Central memory CD4-positive, alpha-beta T cell (primary cell): ENCODE measurements at regions not wholly inside any gene's neighbourhood (a gene's known extent, or its start where the extent isn't known, plus 50 kb on each side); places are given as distances from the start of the nearest gene placed in this dataset.
"Not testable (repeated sequence)": the region's sequence is repeated elsewhere in the genome, so short reads cannot be mapped to it uniquely, and the experiment has no call there.

ENCODE experiments used
- DNase-seq: peaks from one replicate; pipeline ENCODE4 v3.0.0; 2022

GRCh38 chr2:111252436-111252835 lies 131.7 kb downstream of the BCL2L11 start:
- no peak for DNase-seq

DNA sequence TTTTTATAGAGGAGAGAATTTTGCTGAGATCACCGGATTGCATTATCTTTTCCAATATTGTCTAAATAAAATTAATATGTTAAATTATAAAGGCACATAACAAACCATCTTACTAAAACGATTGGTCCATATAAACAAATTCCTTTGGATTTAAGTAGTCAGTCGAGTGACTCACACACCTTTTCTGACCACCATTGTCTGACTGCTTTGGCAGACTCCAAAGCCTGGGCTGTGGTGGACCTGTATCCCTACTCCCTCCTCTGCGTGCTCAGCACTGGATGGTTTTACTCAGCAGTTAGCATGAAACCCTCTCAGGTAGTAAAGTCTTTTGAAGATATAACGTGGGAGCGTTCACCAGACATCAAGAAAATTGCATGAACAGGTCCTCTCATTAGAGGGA lies 134.2 kb downstream of the BCL2L11 start:
- not testable (repeated sequence) for DNase-seq

DNA sequence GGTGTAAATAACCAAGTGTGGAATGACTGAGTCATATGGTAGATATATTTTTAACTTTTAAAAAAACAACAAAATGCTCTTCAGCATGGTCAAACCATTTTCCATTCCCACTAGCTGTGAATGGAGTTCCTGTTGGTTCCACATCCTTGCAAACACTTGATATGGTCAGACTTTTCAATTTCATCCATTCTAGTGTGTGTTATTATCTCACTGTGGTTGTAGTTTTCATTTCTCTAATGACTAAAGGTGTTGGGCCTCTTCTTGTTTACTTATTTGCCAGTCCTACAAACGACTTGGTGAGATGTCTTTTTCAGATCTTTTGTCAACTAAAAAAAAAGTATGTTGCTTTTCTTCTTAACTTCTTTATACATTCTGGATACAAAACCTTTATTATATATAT lies 135.9 kb downstream of the BCL2L11 start:
- DNase-seq = not testable (repeated sequence)

- DNase-seq = not testable (repeated sequence)
Observed at GRCh38 chr2:111257607-111258006, 136.9 kb downstream of the BCL2L11 start.

DNA sequence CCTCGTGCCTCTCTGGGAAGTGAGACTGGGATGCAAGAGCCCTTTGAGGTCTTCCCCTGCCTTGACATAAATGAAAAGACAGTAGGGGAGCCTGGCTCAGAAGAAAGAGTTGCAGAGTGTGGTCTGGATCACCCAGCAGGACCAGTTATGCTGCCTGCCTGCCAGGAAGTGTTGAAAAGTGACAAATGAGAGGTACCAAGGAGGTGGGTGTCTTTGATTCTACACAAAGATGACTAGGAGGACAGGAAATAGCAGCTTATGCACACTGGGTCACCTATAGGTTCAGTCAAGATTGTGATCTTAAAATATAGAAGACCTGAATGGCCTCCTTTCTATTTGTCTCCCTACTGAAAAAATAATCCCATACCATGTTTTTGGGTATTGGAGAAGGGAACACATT lies 137.6 kb downstream of the BCL2L11 start:
- DNase-seq = not testable (repeated sequence)

GRCh38 chr2:111262627-111263379 lies 142.1 kb downstream of the BCL2L11 start:
- DNase-seq = not testable (repeated sequence)

- not testable (repeated sequence) for DNase-seq
Observed at GRCh38 chr2:111263380-111264017, 142.8 kb downstream of the BCL2L11 start.

- DNase-seq = not testable (repeated sequence)
Observed at GRCh38 chr2:111264956-111265355, 144.2 kb downstream of the BCL2L11 start.

GRCh38 chr2:111266556-111266955 lies 145.8 kb downstream of the BCL2L11 start:
- not testable (repeated sequence) for DNase-seq

DNA sequence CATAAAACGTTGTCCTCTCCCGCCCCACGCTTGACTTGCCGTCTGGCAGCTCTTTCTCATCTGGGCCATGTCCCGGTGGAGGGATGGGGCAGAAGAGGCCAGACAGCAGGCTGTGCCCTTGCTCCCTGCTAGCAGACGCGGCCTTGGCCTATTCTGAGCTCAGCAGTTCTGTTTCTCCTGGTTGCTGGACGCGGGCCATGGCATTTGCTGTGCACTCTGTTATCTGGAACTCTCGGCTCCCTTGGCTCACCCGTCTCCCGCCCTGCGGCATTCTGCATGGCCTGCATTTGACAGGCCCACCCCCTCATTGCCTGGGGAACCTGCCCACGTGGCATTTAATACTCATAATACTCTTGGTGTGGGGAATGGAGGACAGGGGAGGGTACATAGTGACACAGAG lies 146.3 kb downstream of the BCL2L11 start:
- DNase-seq = not testable (repeated sequence)

DNA sequence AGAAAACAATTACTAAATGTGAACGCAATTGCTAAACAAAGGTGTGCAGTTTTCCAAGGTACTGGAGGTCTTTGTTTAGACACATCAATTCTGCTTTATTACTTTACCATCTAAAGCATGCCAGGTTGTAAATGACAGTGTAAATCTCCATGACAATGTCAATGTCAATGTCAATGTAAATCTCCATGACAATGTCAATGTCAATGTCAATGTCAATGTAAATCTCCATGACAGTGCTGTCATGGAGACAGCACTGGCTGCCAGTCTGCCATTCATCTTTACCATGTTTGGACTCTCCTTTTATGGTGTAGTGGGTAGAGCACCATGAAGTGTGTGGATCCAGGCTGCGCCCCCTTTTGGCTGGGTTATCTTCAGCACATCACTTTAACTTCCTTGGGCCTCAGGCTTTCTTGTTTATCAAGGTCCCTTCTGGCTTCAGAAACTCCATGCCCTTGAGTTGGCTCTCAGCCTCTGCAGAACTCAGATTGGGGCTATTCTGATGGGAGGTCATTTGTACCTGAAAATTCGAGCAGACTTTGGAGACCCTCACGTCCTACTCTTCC lies 149.1 kb downstream of the BCL2L11 start:
- DNase-seq = not testable (repeated sequence)

- not testable (repeated sequence) for DNase-seq
Observed at GRCh38 chr2:111270569-111270968, 149.9 kb downstream of the BCL2L11 start.

DNA sequence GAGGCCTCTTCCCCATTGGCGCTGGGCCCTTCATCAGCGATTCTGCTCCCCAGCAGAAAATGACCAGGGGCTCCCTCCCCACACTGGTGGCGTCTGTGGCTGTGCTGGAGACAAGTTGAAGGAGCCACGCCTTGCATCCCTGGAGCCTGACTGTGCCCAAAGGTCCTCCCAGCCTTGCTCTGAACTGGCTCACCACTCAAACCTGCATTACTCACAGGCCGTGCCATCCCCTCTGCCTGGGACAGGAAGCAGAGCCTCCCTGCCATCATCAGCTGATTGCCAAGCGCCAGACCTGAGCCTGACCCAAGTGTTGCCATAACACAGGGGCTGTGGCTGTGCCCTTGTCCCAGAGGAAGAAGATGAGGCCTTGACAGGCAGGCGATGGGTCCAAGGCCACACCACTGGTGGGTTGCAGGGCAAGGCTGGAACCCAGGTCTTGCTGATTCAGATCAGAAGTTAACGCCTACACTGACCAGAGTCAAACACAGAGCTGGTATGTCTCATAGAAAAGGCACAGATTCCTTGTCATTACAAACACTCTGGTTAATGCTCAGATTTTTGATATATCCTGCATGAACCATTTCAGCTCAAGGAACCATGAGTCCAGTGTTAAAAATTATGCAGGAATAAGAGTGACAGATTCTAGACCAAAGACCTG lies 151.1 kb downstream of the BCL2L11 start:
- DNase-seq = not testable (repeated sequence)

GRCh38 chr2:111273007-111273406 lies 152.3 kb downstream of the BCL2L11 start:
- DNase-seq = not testable (repeated sequence)

DNA sequence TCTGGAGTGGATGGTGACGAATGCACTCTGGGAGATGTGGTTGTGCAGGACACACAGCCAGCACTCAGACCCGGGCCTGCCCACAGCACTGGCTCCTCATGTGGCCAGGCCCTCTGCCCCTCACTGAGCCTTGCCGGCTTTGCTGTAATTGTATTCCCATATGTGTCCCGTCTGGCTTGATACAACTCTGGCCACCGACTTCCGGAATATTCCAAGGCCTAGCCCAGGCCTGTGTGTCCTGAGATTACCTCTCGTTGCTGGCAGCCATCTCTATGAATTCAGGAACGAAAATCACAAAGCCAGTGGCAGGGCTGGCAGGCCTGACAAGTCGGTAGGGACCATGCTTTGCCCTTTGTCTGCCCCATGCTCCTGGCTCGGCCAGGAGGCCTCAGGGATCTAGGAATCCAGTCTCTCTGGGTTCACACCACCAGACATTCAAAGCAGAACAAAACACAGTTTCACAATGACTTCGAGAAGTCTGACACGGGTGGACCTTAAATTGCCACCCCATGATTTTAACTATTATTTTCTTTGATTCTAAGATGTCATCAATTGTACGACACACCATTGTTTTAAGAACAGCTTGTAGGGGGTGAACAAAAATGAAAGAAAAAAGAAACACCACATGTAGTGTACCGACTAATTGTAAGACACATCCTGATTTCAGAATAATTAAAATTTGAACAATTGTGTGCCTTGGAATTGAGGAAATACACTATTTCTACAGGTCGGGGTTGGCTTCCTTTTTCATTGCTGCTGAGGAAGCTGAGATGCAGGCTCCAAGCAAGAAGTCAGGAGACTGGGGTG lies 154.5 kb downstream of the BCL2L11 start:
- not testable (repeated sequence) for DNase-seq

DNA sequence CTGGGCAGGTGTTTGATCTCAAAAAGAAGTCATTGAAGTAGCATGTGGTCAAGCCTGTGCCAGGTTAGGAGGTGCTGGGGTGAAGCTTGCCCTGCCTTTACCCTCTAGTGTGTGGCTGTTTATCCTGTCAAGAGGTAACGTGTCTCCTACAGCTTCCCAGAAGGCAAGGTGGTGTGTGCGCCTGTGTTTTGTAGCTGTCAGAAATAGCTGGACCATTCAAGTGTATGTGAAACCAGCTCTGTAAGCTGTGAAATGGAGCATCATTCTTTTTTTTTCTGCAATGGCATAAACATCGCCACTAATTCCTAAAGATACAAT lies 155.1 kb downstream of the BCL2L11 start:
- DNase-seq = not testable (repeated sequence)

GRCh38 chr2:111278133-111278532 lies 157.4 kb downstream of the BCL2L11 start:
- DNase-seq = not testable (repeated sequence)

- not testable (repeated sequence) for DNase-seq
Observed at GRCh38 chr2:111280709-111281286, 160.1 kb downstream of the BCL2L11 start.

- DNase-seq = not testable (repeated sequence)
Observed at GRCh38 chr2:111282162-111282561, 161.4 kb downstream of the BCL2L11 start.

- not testable (repeated sequence) for DNase-seq
Observed at GRCh38 chr2:111287646-111288568, 167.2 kb downstream of the BCL2L11 start.

DNA sequence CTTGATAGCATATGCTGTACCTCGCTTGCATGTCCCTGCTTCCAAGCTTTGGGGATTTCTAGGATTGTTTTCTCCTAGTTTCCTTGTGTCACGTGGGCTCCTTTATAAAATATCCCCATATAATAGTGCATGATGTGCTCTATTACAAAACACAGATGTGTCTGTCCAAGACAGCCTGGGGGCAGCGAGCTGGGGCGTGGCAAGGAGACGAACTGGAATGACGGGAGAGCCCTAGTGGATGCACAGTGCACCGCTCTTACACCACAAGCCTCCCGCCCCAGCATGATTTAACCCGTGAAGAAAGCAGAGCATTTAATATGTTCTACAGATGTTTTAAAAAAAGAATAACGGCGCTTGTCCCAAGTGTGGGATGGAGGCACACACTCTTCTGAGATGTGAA lies 169.7 kb downstream of the BCL2L11 start:
- not testable (repeated sequence) for DNase-seq
